T-helper 17 cell (primary cell): ENCODE measurements at regions not wholly inside any gene's neighbourhood (a gene's known extent, or its start where the extent isn't known, plus 50 kb on each side); places are given as distances from the start of the nearest gene placed in this dataset.

ENCODE experiments used
- ATAC-seq: fragments of 150-1000 bp; cut with Tn5 transposase; 2 replicates; pipeline ENCODE4 v1.10.0; 2021; ENCODE audit warnings: mild to moderate bottlenecking, moderate library complexity
- DNase-seq, 3 donors: peaks; one replicate each; pipeline versions ENCODE4 v3.0.0 to v3.0.0-alpha.2; 2020 to 2021
- H3K9me3 ChIP-seq: one replicate; pipeline ENCODE4 v1.7.0; 2013; ENCODE audit warnings: low read length, mild to moderate bottlenecking; ENCODE audit not compliant: control insufficient read depth, poor library complexity, severe bottlenecking
- H3K27ac Mint-ChIP-seq: one replicate; pipeline ENCODE4 v1.8.0; 2022; ENCODE audit warnings: mild to moderate bottlenecking, moderate library complexity, mixed read lengths
- H3K27me3 Mint-ChIP-seq: one replicate; pipeline ENCODE4 v1.8.0; 2022; ENCODE audit warnings: mixed read lengths
- H3K36me3 Mint-ChIP-seq: one replicate; pipeline ENCODE4 v1.8.0; 2022; ENCODE audit warnings: low read depth, mixed read lengths
- H3K4me1 Mint-ChIP-seq: one replicate; pipeline ENCODE4 v1.8.0; 2022; ENCODE audit warnings: mild to moderate bottlenecking, mixed read lengths
- H3K4me3 Mint-ChIP-seq: one replicate; pipeline ENCODE4 v1.8.0; 2022; ENCODE audit warnings: mild to moderate bottlenecking, moderate library complexity, mixed read lengths

- H3K4me3 Mint-ChIP-seq = no peak overlapping the region
- no peaks in the 10 kb centered on the region for H3K9me3 ChIP-seq
- H3K27me3 Mint-ChIP-seq = peaks cover 17% of the 10 kb centered on the region
- peak overlapping the region; percentile 30 for H3K27ac Mint-ChIP-seq
- H3K36me3 Mint-ChIP-seq = no peaks in the 10 kb centered on the region
- DNase-seq = no peak
- H3K4me1 Mint-ChIP-seq = peaks cover 6% of the 10 kb centered on the region
- no peak for ATAC-seq
These were observed 97.0 kb upstream of the ANKRD10 start for GRCh38 chr13:111011899-111012298.

- Mint-ChIP-seq H3K27me3 (peaks cover 34% of the 10 kb centered on the region), H3K4me1 (peaks cover 6% of the 10 kb centered on the region), H3K4me3 (no peak overlapping the region), H3K36me3 (peaks cover 3% of the 10 kb centered on the region), H3K27ac (no peak overlapping the region)
- no peak for DNase-seq
- no peak for ATAC-seq
- H3K9me3 ChIP-seq = no peaks in the 10 kb centered on the region
These were observed 93.5 kb upstream of the ANKRD10 start for GRCh38 chr13:111008351-111008750.

- no peaks in the 10 kb centered on the region for H3K9me3 ChIP-seq
- ATAC-seq (no peak), DNase-seq (no peak)
- Mint-ChIP-seq H3K27me3 (peaks cover 34% of the 10 kb centered on the region), H3K4me1 (peaks cover 6% of the 10 kb centered on the region), H3K36me3 (peaks cover 3% of the 10 kb centered on the region), H3K4me3 (no peak overlapping the region), H3K27ac (no peak overlapping the region)
These were observed 92.3 kb upstream of the ANKRD10 start for GRCh38 chr13:111007209-111007608.

- ATAC-seq (no peak), DNase-seq (no peak)
- Mint-ChIP-seq H3K36me3 (peaks cover 3% of the 10 kb centered on the region), H3K4me1 (peaks cover 3% of the 10 kb centered on the region), H3K4me3 (no peak overlapping the region), H3K27me3 (peaks cover 34% of the 10 kb centered on the region), H3K27ac (no peak overlapping the region)
- no peaks in the 10 kb centered on the region for H3K9me3 ChIP-seq
These were observed 91.7 kb upstream of the ANKRD10 start for GRCh38 chr13:111006506-111007031.

GRCh38 chr13:111005808-111006505 lies 91.1 kb upstream of the ANKRD10 start:
- H3K4me1 Mint-ChIP-seq = peaks cover under 1% of the 10 kb centered on the region
- H3K4me3 Mint-ChIP-seq = no peak overlapping the region
- ATAC-seq (no peak), DNase-seq (no peak)
- H3K36me3 Mint-ChIP-seq = peaks cover 3% of the 10 kb centered on the region
- no peak overlapping the region for H3K27ac Mint-ChIP-seq
- H3K27me3 Mint-ChIP-seq = peaks cover 32% of the 10 kb centered on the region
- no peaks in the 10 kb centered on the region for H3K9me3 ChIP-seq

- Mint-ChIP-seq H3K27ac (no peak overlapping the region), H3K36me3 (peaks cover 3% of the 10 kb centered on the region), H3K4me1 (no peaks in the 10 kb centered on the region), H3K27me3 (peaks cover 29% of the 10 kb centered on the region), H3K4me3 (no peak overlapping the region)
- no peak for DNase-seq
- no peaks in the 10 kb centered on the region for H3K9me3 ChIP-seq
- ATAC-seq = no peak
These were observed 90.5 kb upstream of the ANKRD10 start for GRCh38 chr13:111005364-111005763.

GRCh38 chr13:111004444-111004843 lies 89.6 kb upstream of the ANKRD10 start:
- Mint-ChIP-seq H3K36me3 (peaks cover 3% of the 10 kb centered on the region), H3K4me1 (no peaks in the 10 kb centered on the region), H3K27ac (no peak overlapping the region), H3K27me3 (peaks cover 29% of the 10 kb centered on the region), H3K4me3 (no peak overlapping the region)
- H3K9me3 ChIP-seq = no peaks in the 10 kb centered on the region
- ATAC-seq = no peak
- no peak for DNase-seq

- ATAC-seq (no peak), DNase-seq (no peak)
- H3K9me3 ChIP-seq = no peaks in the 10 kb centered on the region
- Mint-ChIP-seq H3K4me1 (no peaks in the 10 kb centered on the region), H3K27ac (no peak overlapping the region), H3K4me3 (no peak overlapping the region), H3K27me3 (peaks cover 22% of the 10 kb centered on the region), H3K36me3 (peaks cover 3% of the 10 kb centered on the region)
These were observed 86.8 kb upstream of the ANKRD10 start for GRCh38 chr13:111001636-111002035.

GRCh38 chr13:110993788-110994187 lies 78.9 kb upstream of the ANKRD10 start:
- Mint-ChIP-seq H3K36me3 (peaks cover 4% of the 10 kb centered on the region), H3K4me1 (no peaks in the 10 kb centered on the region), H3K27me3 (peaks cover 26% of the 10 kb centered on the region), H3K27ac (no peak overlapping the region), H3K4me3 (no peak overlapping the region)
- DNase-seq (no peak), ATAC-seq (no peak)
- no peaks in the 10 kb centered on the region for H3K9me3 ChIP-seq

GRCh38 chr13:110991991-110992508 lies 77.2 kb upstream of the ANKRD10 start:
- Mint-ChIP-seq H3K4me3 (no peak overlapping the region), H3K36me3 (peaks cover 4% of the 10 kb centered on the region), H3K27me3 (peaks cover 33% of the 10 kb centered on the region), H3K4me1 (no peaks in the 10 kb centered on the region), H3K27ac (no peak overlapping the region)
- H3K9me3 ChIP-seq = no peaks in the 10 kb centered on the region
- ATAC-seq (no peak), DNase-seq (no peak)

GRCh38 chr13:110989331-110989730 lies 74.5 kb upstream of the ANKRD10 start:
- no peak overlapping the region for H3K27ac Mint-ChIP-seq
- no peaks in the 10 kb centered on the region for H3K36me3 Mint-ChIP-seq
- ATAC-seq = no peak
- H3K4me1 Mint-ChIP-seq = no peaks in the 10 kb centered on the region
- H3K27me3 Mint-ChIP-seq = peaks cover 48% of the 10 kb centered on the region
- no peak overlapping the region for H3K4me3 Mint-ChIP-seq
- no peak for DNase-seq
- H3K9me3 ChIP-seq = no peaks in the 10 kb centered on the region

- H3K4me1 Mint-ChIP-seq = no peaks in the 10 kb centered on the region
- DNase-seq (no peak), ATAC-seq (no peak)
- H3K27me3 Mint-ChIP-seq = peaks cover 63% of the 10 kb centered on the region
- H3K36me3 Mint-ChIP-seq = peaks cover 5% of the 10 kb centered on the region
- H3K27ac Mint-ChIP-seq = no peak overlapping the region
- H3K4me3 Mint-ChIP-seq = no peak overlapping the region
- H3K9me3 ChIP-seq = no peaks in the 10 kb centered on the region
These were observed 70.7 kb upstream of the ANKRD10 start for GRCh38 chr13:110985541-110985940.

GRCh38 chr13:110984798-110985197 lies 69.9 kb upstream of the ANKRD10 start:
- ATAC-seq (no peak), DNase-seq (no peak)
- H3K27me3 Mint-ChIP-seq = peaks cover 59% of the 10 kb centered on the region
- no peak overlapping the region for H3K4me3 Mint-ChIP-seq
- H3K4me1 Mint-ChIP-seq = no peaks in the 10 kb centered on the region
- H3K36me3 Mint-ChIP-seq = peaks cover 5% of the 10 kb centered on the region
- H3K27ac Mint-ChIP-seq = no peak overlapping the region
- H3K9me3 ChIP-seq = no peaks in the 10 kb centered on the region

GRCh38 chr13:110984381-110984780 lies 69.5 kb upstream of the ANKRD10 start:
- Mint-ChIP-seq H3K4me3 (no peak overlapping the region), H3K27me3 (peaks cover 60% of the 10 kb centered on the region)

More at GRCh38 chr13:110984381-110984780, 69.5 kb upstream of the ANKRD10 start:
- peaks cover 5% of the 10 kb centered on the region for H3K36me3 Mint-ChIP-seq
- DNase-seq (no peak), ATAC-seq (no peak)
- H3K4me1 Mint-ChIP-seq = no peaks in the 10 kb centered on the region
- no peaks in the 10 kb centered on the region for H3K9me3 ChIP-seq
- H3K27ac Mint-ChIP-seq = no peak overlapping the region
